ENCODE measurements at regions not wholly inside any gene's neighbourhood (a gene's known extent, or its start where the extent isn't known, plus 50 kb on each side); places are given as distances from the start of the nearest gene placed in this dataset.

DNA sequence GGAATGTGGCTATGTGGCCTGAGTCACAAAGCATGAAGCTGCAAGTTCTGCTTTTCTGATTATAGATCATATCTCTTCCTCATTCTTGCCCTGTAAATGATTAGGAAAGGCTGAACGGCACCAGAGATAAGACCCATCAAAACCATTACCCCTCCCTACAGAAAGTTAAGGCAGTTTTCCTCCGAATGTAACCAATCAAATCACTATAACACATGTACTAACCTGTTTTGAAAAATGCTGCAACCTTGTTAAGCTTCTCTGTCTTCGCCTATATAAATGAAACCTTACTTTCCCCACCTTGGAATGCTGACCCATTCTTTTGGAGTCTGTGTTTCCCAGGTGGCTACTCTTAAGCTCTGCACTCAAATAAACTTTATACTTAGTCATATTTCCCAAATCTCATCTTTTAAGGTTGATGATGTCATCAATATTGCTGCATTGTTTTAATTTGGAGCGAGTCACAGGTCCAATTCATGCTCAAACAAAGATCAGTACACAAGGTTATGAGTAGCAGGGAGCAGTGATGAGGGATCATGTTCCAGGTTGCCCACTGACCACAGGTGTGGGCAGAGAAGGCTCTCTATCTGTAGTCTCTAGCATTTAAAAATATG lies 662.3 kb downstream of the IRS1 start:
- Histone ChIP-seq H3K36me3 (no peaks in the 10 kb centered on the region), H3K4me1 (peaks cover 0 to 29% (median 0%) of the 10 kb centered on the region in 9 donors), H3K27me3 (no peaks in the 10 kb centered on the region), H3K27ac (peak overlapping the region in 1 of 10 donors; percentile 58), H3K4me3 (no peak overlapping the region), H3K9me3 (no peaks in the 10 kb centered on the region)
- DNase-seq, result no peak
- WGBS, 2 donors, result 47 to 58% methylated on average over 4 of the region's 4 CpGs
- ATAC-seq, result no peak
- intact Hi-C loops (cut with DNase I), result no loop called here
- TF ChIP-seq, protein P1, sequence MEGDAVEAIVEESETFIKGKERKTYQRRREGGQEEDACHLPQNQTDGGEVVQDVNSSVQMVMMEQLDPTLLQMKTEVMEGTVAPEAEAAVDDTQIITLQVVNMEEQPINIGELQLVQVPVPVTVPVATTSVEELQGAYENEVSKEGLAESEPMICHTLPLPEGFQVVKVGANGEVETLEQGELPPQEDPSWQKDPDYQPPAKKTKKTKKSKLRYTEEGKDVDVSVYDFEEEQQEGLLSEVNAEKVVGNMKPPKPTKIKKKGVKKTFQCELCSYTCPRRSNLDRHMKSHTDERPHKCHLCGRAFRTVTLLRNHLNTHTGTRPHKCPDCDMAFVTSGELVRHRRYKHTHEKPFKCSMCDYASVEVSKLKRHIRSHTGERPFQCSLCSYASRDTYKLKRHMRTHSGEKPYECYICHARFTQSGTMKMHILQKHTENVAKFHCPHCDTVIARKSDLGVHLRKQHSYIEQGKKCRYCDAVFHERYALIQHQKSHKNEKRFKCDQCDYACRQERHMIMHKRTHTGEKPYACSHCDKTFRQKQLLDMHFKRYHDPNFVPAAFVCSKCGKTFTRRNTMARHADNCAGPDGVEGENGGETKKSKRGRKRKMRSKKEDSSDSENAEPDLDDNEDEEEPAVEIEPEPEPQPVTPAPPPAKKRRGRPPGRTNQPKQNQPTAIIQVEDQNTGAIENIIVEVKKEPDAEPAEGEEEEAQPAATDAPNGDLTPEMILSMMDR (IDR thresholded peaks at IDR 0.05), result no peak

GRCh38 chr2:226136739-226137138 lies 662.9 kb downstream of the IRS1 start:
- H3K27ac ChIP-seq, result peak overlapping the region in 1 of 10 donors; percentile 58
- DNase-seq, result no peak
- intact Hi-C loops (cut with DNase I), result no loop called here

GRCh38 chr2:226135861-226136548 lies 663.6 kb downstream of the IRS1 start:
- H3K9me3 ChIP-seq, result no peaks in the 10 kb centered on the region
- H3K27ac ChIP-seq, result peak overlapping the region in 1 of 10 donors; percentile 58
- ATAC-seq (no peak), DNase-seq (no peak)
- H3K4me1 ChIP-seq, result peaks cover 0 to 35% (median 6%) of the 10 kb centered on the region in 9 donors
- 64 to 81% methylated on average over 3 of the region's 3 CpGs for WGBS, 2 donors
- no peaks in the 10 kb centered on the region for H3K36me3 ChIP-seq
- H3K27me3 ChIP-seq, result no peaks in the 10 kb centered on the region
- intact Hi-C loops (cut with DNase I), result no loop called here
- TF ChIP-seq, protein P1 (IDR thresholded peaks at IDR 0.05), result no peak
- no peak overlapping the region for H3K4me3 ChIP-seq

More at GRCh38 chr2:226136739-226137138, 662.9 kb downstream of the IRS1 start:
- peak in 1 of 8 donors; percentile 38 for ATAC-seq
- Histone ChIP-seq H3K27me3 (no peaks in the 10 kb centered on the region), H3K9me3 (no peaks in the 10 kb centered on the region), H3K4me3 (no peak overlapping the region), H3K4me1 (peaks cover 0 to 29% (median under 1%) of the 10 kb centered on the region in 9 donors), H3K36me3 (no peaks in the 10 kb centered on the region)
- TF ChIP-seq, protein P1 (IDR thresholded peaks at IDR 0.05), result no peak
- WGBS, 2 donors, result 81 to 88% methylated on average over 4 of the region's 4 CpGs

- 88 to 89% methylated on average over 5 of the region's 5 CpGs for WGBS, 2 donors
- H3K4me1 ChIP-seq, result peaks cover 0 to 22% (median 6%) of the 10 kb centered on the region in 9 donors
- DNase-seq, result no peak
- TF ChIP-seq, protein P1 (IDR thresholded peaks at IDR 0.05), result no peak
- no peak overlapping the region for H3K27ac ChIP-seq
- H3K36me3 ChIP-seq, result no peaks in the 10 kb centered on the region
- intact Hi-C loops (cut with DNase I), result no loop called here
- no peak for ATAC-seq
- no peaks in the 10 kb centered on the region for H3K27me3 ChIP-seq
- no peaks in the 10 kb centered on the region for H3K9me3 ChIP-seq
- H3K4me3 ChIP-seq, result no peak overlapping the region
Observed at GRCh38 chr2:226132323-226133215, 667.1 kb downstream of the IRS1 start.
